Keratinocyte (primary cell): ENCODE measurements at regions not wholly inside any gene's neighbourhood (a gene's known extent, or its start where the extent isn't known, plus 50 kb on each side); places are given as distances from the start of the nearest gene placed in this dataset.

ENCODE experiments used
- CTCF ChIP-seq, 3 experiments: IDR thresholded peaks in 1 of 3; conservative IDR thresholded peaks in 1 of 3; optimal IDR thresholded peaks in 1 of 3; 2 replicates in 2 of 3; 3 replicates in 1 of 3; pipeline versions ENCODE3 to v1.5.1; 2011; ENCODE audit warnings: low read length in 3 of 3, mild to moderate bottlenecking in 3 of 3, moderate library complexity in 2 of 3, control low read depth in 1 of 3, inconsistent platforms in 1 of 3; ENCODE audit not compliant: insufficient read depth in 2 of 3; ENCODE audit errors: extremely low read depth in 1 of 3
- EZH2 ChIP-seq: IDR thresholded peaks from one replicate; pipeline ENCODE4 v1.6.1; 2012; ENCODE audit warnings: inconsistent platforms, mild to moderate bottlenecking, low read length, moderate library complexity

GRCh38 chr1:87572008-87572407 lies 243.3 kb downstream of the LMO4 start:
- TF ChIP-seq CTCF (optimal IDR thresholded peaks at IDR 0.05 in 1 of 3, IDR thresholded peaks at IDR 0.05 in 1 of 3, conservative IDR thresholded peaks at IDR 0.05 in 1 of 3; ENCODE audit: extremely low read depth in 1 of 3, insufficient read depth in 2 of 3, low read length in 3 of 3) (no peak), EZH2 (no peak)
